HepG2 (cell line): ENCODE measurements at regions not wholly inside any gene's neighbourhood (a gene's known extent, or its start where the extent isn't known, plus 50 kb on each side); places are given as distances from the start of the nearest gene placed in this dataset.

ENCODE experiments used
- ATAC-seq: fragments of 200-7000 bp; cut with Tn5 transposase; 3 replicates; pipeline ENCODE4 v1.9.1; 2020; ENCODE audit warnings: mild to moderate bottlenecking, moderate library complexity
- BruUV-seq: library from RNA; stranded (reverse); fragments of 400-500 nt; replicated peaks from 2 replicates; lab custom pipeline; 2021; lab: Mats Ljungman, UMichigan
- CTCF ChIA-PET: fragments of 300-600 bp; formaldehyde crosslinking; extraction: SDS; loops from one replicate; lab custom pipeline; 2021; ENCODE audit warnings: low total read pairs, inconsistent platforms, low intra/inter-chr PET ratio; lab: Yijun Ruan, JAX
- POLR2A ChIA-PET: fragments of 350-600 bp; sonication (Branson Sonifier 250); formaldehyde crosslinking; loops from one replicate; lab custom pipeline; 2020; ENCODE audit warnings: antibody characterized with exemption, inconsistent platforms; lab: Yijun Ruan, JAX
- DNase-seq: peaks from one replicate; pipeline ENCODE4 v3.0.0-alpha.2; 2015; ENCODE audit warnings: low spot score
- FAIRE-seq: peaks from 3 replicates; lab custom pipeline; 2011; peaks lifted over from hg19 to GRCh38; lab: Jason Lieb, UNC
- H2AFZ ChIP-seq: one replicate; pipeline ENCODE4 v1.6.1; 2011; ENCODE audit warnings: low read length, inconsistent platforms
- H3K27ac ChIP-seq: fragments of 300-600 bp; 3 replicates; pipeline ENCODE4 v1.8.0; 2011; ENCODE audit warnings: mixed run types, mild to moderate bottlenecking, mixed read lengths, low read length, inconsistent platforms; ENCODE audit not compliant: insufficient read depth; ENCODE audit errors: extremely low read length
- H3K27me3 ChIP-seq, 2 experiments: fragments of 200-600 bp in 1 of 2; 2 replicates in 1 of 2; 3 replicates in 1 of 2; pipeline versions ENCODE4 v1.6.0 to v1.8.0; 2011; ENCODE audit warnings: low read length in 2 of 2, mild to moderate bottlenecking in 2 of 2, moderate library complexity in 2 of 2, inconsistent platforms in 1 of 2; ENCODE audit not compliant: insufficient read depth in 2 of 2, control insufficient read depth in 1 of 2
- H3K36me3 ChIP-seq, 2 experiments: fragments of 200-600 bp in 1 of 2; replicated peaks in 1 of 2; 2 replicates in 1 of 2; 3 replicates in 1 of 2; pipeline versions ENCODE4 v1.5.1 to v1.8.0; 2011; ENCODE audit warnings: low read length in 2 of 2, inconsistent platforms in 1 of 2; ENCODE audit not compliant: insufficient read depth in 2 of 2, control insufficient read depth in 1 of 2
- H3K4me1 ChIP-seq: 2 replicates; pipeline ENCODE4 v1.5.1; 2012; ENCODE audit warnings: low read length, inconsistent platforms; ENCODE audit not compliant: insufficient read depth
- H3K4me2 ChIP-seq: 2 replicates; pipeline ENCODE4 v1.6.0; 2011; ENCODE audit warnings: low read depth, low read length, inconsistent platforms
- H3K4me3 ChIP-seq, 3 experiments: fragments of 200-600 bp in 1 of 3; sonication (generic), shearing (Covaris generic) in 1 of 3; replicated peaks in 1 of 3; 2 replicates each; pipeline ENCODE4 v1.5.1; 2011 to 2016; ENCODE audit warnings: low read length in 3 of 3, inconsistent platforms in 2 of 3, low read depth in 2 of 3, mild to moderate bottlenecking in 2 of 3, control low read depth in 1 of 3, mixed read lengths in 1 of 3; ENCODE audit not compliant: insufficient read depth in 1 of 3
- H3K79me2 ChIP-seq: one replicate; pipeline ENCODE4 v1.6.1; 2011; ENCODE audit warnings: low read length, inconsistent platforms; ENCODE audit not compliant: insufficient read depth
- H3K9ac ChIP-seq: 2 replicates; pipeline ENCODE4 v1.6.0; 2011; ENCODE audit warnings: mild to moderate bottlenecking, low read depth, low read length, inconsistent platforms; ENCODE audit not compliant: insufficient read depth
- H3K9me3 ChIP-seq: 2 replicates; pipeline ENCODE4 v1.5.1; 2012; ENCODE audit warnings: mild to moderate bottlenecking, low read length
- H4K20me1 ChIP-seq: 2 replicates; pipeline ENCODE4 v1.6.0; 2011; ENCODE audit warnings: inconsistent platforms, mild to moderate bottlenecking, low read length, moderate library complexity; ENCODE audit not compliant: insufficient read depth
- AHR ChIP-seq: IDR thresholded peaks from 2 replicates; pipeline ENCODE4 v1.6.1; 2018; ENCODE audit warnings: missing genetic modification reagents, missing compliant biosample characterization
- HIVEP1 ChIP-seq: sonication (generic); formaldehyde crosslinking; IDR thresholded peaks from 2 replicates; pipeline ENCODE4 v1.4.0; 2020; ENCODE audit warnings: mild to moderate bottlenecking, missing genetic modification reagents
- KLF11 ChIP-seq: IDR thresholded peaks from 2 replicates; pipeline ENCODE4 v1.6.1; 2016; ENCODE audit warnings: missing compliant biosample characterization
- NFYB ChIP-seq: sonication (generic); formaldehyde crosslinking; IDR thresholded peaks from 2 replicates; pipeline ENCODE4 v1.4.0; 2020; ENCODE audit warnings: missing genetic modification reagents
- STAT5B ChIP-seq: sonication (generic); formaldehyde crosslinking; IDR thresholded peaks from 2 replicates; pipeline ENCODE4 v1.4.0; 2020; ENCODE audit warnings: missing genetic modification reagents
- THAP8 ChIP-seq: sonication (generic); formaldehyde crosslinking; IDR thresholded peaks from 2 replicates; pipeline ENCODE4 v1.5.1; 2020; ENCODE audit warnings: missing genetic modification reagents, mild to moderate bottlenecking, borderline replicate concordance
- ZFYVE20 ChIP-seq: sonication (generic); formaldehyde crosslinking; IDR thresholded peaks from 2 replicates; pipeline ENCODE4 v1.8.0; 2023; ENCODE audit warnings: low read depth, mild to moderate bottlenecking, moderate library complexity, missing genetic modification reagents, borderline replicate concordance
- ZNF296 ChIP-seq: sonication (generic); formaldehyde crosslinking; conservative IDR thresholded peaks from 2 replicates; pipeline ENCODE4 v1.5.0; 2020; ENCODE audit warnings: mild to moderate bottlenecking, missing genetic modification reagents
- ZNF660 ChIP-seq: sonication (generic); formaldehyde crosslinking; IDR thresholded peaks from 2 replicates; pipeline ENCODE4 v1.5.1; 2020; ENCODE audit warnings: mild to moderate bottlenecking, low read depth, missing genetic modification reagents, borderline replicate concordance
- ZNF776 ChIP-seq: sonication (generic); formaldehyde crosslinking; IDR thresholded peaks from 2 replicates; pipeline ENCODE4 v1.4.0; 2020; ENCODE audit warnings: mild to moderate bottlenecking, missing genetic modification reagents
- WGBS: methylation state at CpG from one replicate; pipeline ENCODE4 v1.1.6; 2017; ENCODE audit warnings: low lambda C conversion rate; 5-methylcytosine and 5-hydroxymethylcytosine counted together
- in situ Hi-C: cut with HindIII; loops from 2 replicates; pipeline ENCODE4 v1.10.0; 2017; ENCODE audit warnings: low pct_unique_long_range_greater_than_20kb; ENCODE audit not compliant: extremely low pct_ligation_motif_present
- intact Hi-C: fragments of 100-400 bp; cut with micrococcal nuclease; formaldehyde crosslinking; loops from one replicate; pipeline ENCODE4 v1.10.0; 2022; ENCODE audit not compliant: unreplicated experiment
- TF ChIP-seq, protein P1 (sequence below): IDR thresholded peaks from 2 replicates; pipeline ENCODE4 v1.6.1; 2016; ENCODE audit warnings: low read depth, borderline replicate concordance

GRCh38 chr15:47997195-47998080 lies 123.4 kb upstream of the SLC24A5 start:
- no peak overlapping the region for H3K4me2 ChIP-seq
- H2AFZ ChIP-seq, result no peak overlapping the region
- no peaks in the 10 kb centered on the region for H3K27me3 ChIP-seq
- ATAC-seq (no peak), DNase-seq (no peak), FAIRE-seq (no peak)
- no peaks in the 10 kb centered on the region for H3K79me2 ChIP-seq
- H3K4me3 ChIP-seq, result no peak overlapping the region
- H3K27ac ChIP-seq, result no peak overlapping the region
- BruUV-seq, result no TSS peak
- ChIA-PET POLR2A (no interaction called here), CTCF (no interaction called here)
- in situ Hi-C loops, result no loop called here
- H3K9me3 ChIP-seq, result no peaks in the 10 kb centered on the region
- intact Hi-C loops, result no loop called here
- no peak overlapping the region for H3K9ac ChIP-seq
- no peak for TF ChIP-seq THAP8 (CRISPR knock-in tag)
- no peak for TF ChIP-seq ZNF776
- no peak for TF ChIP-seq NFYB
- TF ChIP-seq, protein P1, sequence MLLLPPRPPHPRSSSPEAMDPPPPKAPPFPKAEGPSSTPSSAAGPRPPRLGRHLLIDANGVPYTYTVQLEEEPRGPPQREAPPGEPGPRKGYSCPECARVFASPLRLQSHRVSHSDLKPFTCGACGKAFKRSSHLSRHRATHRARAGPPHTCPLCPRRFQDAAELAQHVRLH (CRISPR knock-in tag), result no peak
- TF ChIP-seq ZNF296 (CRISPR knock-in tag), result no peak
- no peak for TF ChIP-seq ZNF660 (CRISPR knock-in tag)
- TF ChIP-seq STAT5B (CRISPR knock-in tag), result no peak
- TF ChIP-seq KLF11 (CRISPR knock-in tag), result no peak
- no peak for TF ChIP-seq AHR (CRISPR knock-in tag)
- no peak for TF ChIP-seq HIVEP1 (CRISPR knock-in tag)
- no peak for TF ChIP-seq ZFYVE20
- H4K20me1 ChIP-seq, result no peaks in the 10 kb centered on the region
- H3K4me1 ChIP-seq, result no peaks in the 10 kb centered on the region
- H3K36me3 ChIP-seq, result no peaks in the 10 kb centered on the region
- WGBS, result 24% methylated on average over 7 of the region's 7 CpGs
